Ovary (tissue), 3 donors: ENCODE measurements at regions not wholly inside any gene's neighbourhood (a gene's known extent, or its start where the extent isn't known, plus 50 kb on each side); places are given as distances from the start of the nearest gene placed in this dataset.
"Not testable (repeated sequence)": the region's sequence is repeated elsewhere in the genome, so short reads cannot be mapped to it uniquely, and the experiment has no call there.

Experiments
- CTCF ChIP-seq, 3 donors: fragments of 450-650 bp in 2 of 3; fragments of 200-600 bp in 1 of 3; IDR thresholded peaks; one replicate each; pipeline versions ENCODE4 v1.5.1 to v1.8.0; 2016 to 2022; ENCODE audit warnings: antibody characterized with exemption in 3 of 3, mild to moderate bottlenecking in 1 of 3
- EP300 ChIP-seq: sonication (generic); formaldehyde crosslinking; IDR thresholded peaks from one replicate; pipeline ENCODE4 v1.6.1; 2017; ENCODE audit warnings: antibody characterized with exemption
- POLR2A ChIP-seq: fragments of 450-650 bp; IDR thresholded peaks from one replicate; pipeline ENCODE4 v1.6.1; 2017; ENCODE audit warnings: antibody characterized with exemption, mild to moderate bottlenecking, moderate library complexity
- donor health status: DM: no; HTN: no; CAD: no.

DNA sequence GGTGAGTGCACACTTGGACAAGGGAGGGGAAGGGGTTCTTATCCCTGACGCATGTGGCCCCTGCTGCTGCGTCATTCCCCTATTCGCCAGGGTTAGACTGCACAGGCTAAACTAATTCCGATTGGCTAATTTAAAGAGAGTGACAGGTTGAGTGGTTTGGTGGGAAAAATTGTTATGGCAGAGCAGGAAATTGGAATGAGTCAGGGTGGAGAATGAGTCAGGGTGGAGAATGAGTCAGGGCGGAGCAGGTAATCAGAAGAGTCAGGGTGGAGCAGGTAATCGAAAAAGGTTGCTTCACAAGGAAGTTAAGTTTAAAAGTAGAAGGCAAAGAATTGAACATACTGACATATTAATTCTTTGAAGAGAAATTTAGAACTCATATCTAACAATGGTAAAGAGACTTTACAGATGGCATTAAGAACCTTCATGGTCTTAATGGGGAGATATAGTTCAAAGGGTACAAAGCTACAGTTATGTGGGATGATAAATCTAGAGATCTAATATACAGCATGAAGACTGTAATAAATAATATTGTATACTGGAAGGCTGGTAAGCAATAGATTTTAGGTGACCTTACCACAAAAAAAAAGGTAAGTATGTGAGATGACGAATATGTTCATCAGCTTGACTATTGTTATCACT is 60.5 kb upstream of the XPO1 start:
- not testable (repeated sequence) for TF ChIP-seq CTCF (IDR thresholded peaks at IDR 0.05); POLR2A; EP300
